Endothelial cell of umbilical vein (primary cell): ENCODE measurements at regions not wholly inside any gene's neighbourhood (a gene's known extent, or its start where the extent isn't known, plus 50 kb on each side); places are given as distances from the start of the nearest gene placed in this dataset.

Source experiments
- BruUV-seq: library from RNA; stranded (reverse); fragments of 400-500 nt; replicated peaks from 2 replicates; lab custom pipeline; 2021; lab: Mats Ljungman, UMichigan
- CTCF ChIA-PET: fragments of 300-600, 350-600 bp; sonication (Branson Sonifier 250); formaldehyde crosslinking; loops from one replicate; lab custom pipeline; 2021; ENCODE audit warnings: antibody characterized with exemption, inconsistent platforms; lab: Charles Lee
- POLR2A ChIA-PET: fragments of 300-600, 350-600 bp; sonication (Branson Sonifier 250); formaldehyde crosslinking; loops from one replicate; lab custom pipeline; 2021; ENCODE audit warnings: antibody characterized with exemption, inconsistent platforms; lab: Charles Lee
- DNase-seq: peaks from one replicate; pipeline ENCODE4 v3.0.0-alpha.2; 2011; ENCODE audit warnings: low read depth, low spot score
- FAIRE-seq: peaks from 2 replicates; lab custom pipeline; 2011; peaks lifted over from hg19 to GRCh38; lab: Jason Lieb, UNC
- H2AFZ ChIP-seq: 2 replicates; pipeline ENCODE4 v1.6.0; 2012; ENCODE audit warnings: low read depth, low read length, control low read depth, inconsistent platforms
- H3K27ac ChIP-seq: 2 replicates; pipeline ENCODE4 v1.5.1; 2011; ENCODE audit warnings: low read depth, mild to moderate bottlenecking, control low read depth, low read length, moderate library complexity; ENCODE audit not compliant: insufficient read depth
- H3K27me3 ChIP-seq, 2 experiments: 2 replicates each; pipeline versions ENCODE4 v1.6.0 to v1.6.1; 2011; ENCODE audit warnings: low read length in 2 of 2, mixed read lengths in 1 of 2; ENCODE audit not compliant: control insufficient read depth in 2 of 2, insufficient read depth in 2 of 2
- H3K36me3 ChIP-seq, 2 experiments: 2 replicates in 1 of 2; 3 replicates in 1 of 2; pipeline ENCODE4 v1.5.1; 2011; ENCODE audit warnings: low read length in 2 of 2, mild to moderate bottlenecking in 1 of 2, moderate library complexity in 1 of 2; ENCODE audit not compliant: control insufficient read depth in 2 of 2, insufficient read depth in 2 of 2; ENCODE audit errors: extremely low read depth in 1 of 2
- H3K4me1 ChIP-seq: 3 replicates; pipeline ENCODE4 v1.5.1; 2011; ENCODE audit warnings: mild to moderate bottlenecking, low read length; ENCODE audit not compliant: control insufficient read depth, insufficient read depth; ENCODE audit errors: extremely low read depth
- H3K4me2 ChIP-seq: 2 replicates; pipeline ENCODE4 v1.6.1; 2011; ENCODE audit warnings: low read length, control low read depth, mixed read lengths; ENCODE audit not compliant: insufficient read depth
- H3K4me3 ChIP-seq, 3 experiments: fragments of 200-600 bp in 1 of 3; sonication (generic), shearing (Covaris generic) in 1 of 3; replicated peaks in 1 of 3; 2 replicates each; pipeline ENCODE4 v1.5.1; 2011 to 2016; ENCODE audit warnings: control low read depth in 3 of 3, low read length in 3 of 3, mild to moderate bottlenecking in 2 of 3, inconsistent platforms in 1 of 3, low read depth in 1 of 3, moderate library complexity in 1 of 3; ENCODE audit not compliant: insufficient read depth in 1 of 3
- H3K79me2 ChIP-seq: 2 replicates; pipeline ENCODE4 v1.6.0; 2012; ENCODE audit warnings: low read length, inconsistent platforms; ENCODE audit not compliant: control insufficient read depth, insufficient read depth
- H3K9ac ChIP-seq: replicated peaks from 2 replicates; pipeline ENCODE3; 2011; ENCODE audit warnings: low read length, control low read depth; ENCODE audit not compliant: insufficient read depth; ENCODE audit errors: extremely low read depth
- H3K9me1 ChIP-seq: replicated peaks from 3 replicates; pipeline ENCODE4 v1.6.0; 2011; ENCODE audit warnings: mild to moderate bottlenecking, low read length; ENCODE audit not compliant: control insufficient read depth, insufficient read depth; ENCODE audit errors: extremely low read depth
- H3K9me3 ChIP-seq: replicated peaks from 2 replicates; pipeline ENCODE4 v1.5.1; 2012; ENCODE audit warnings: low read length, inconsistent platforms; ENCODE audit not compliant: control insufficient read depth, insufficient read depth
- H4K20me1 ChIP-seq: replicated peaks from 2 replicates; pipeline ENCODE3; 2011; ENCODE audit warnings: mild to moderate bottlenecking, low read length; ENCODE audit not compliant: control insufficient read depth, insufficient read depth; ENCODE audit errors: extremely low read depth
- EZH2 ChIP-seq: IDR thresholded peaks from 2 replicates; pipeline ENCODE4 v1.6.1; 2012; ENCODE audit warnings: borderline replicate concordance, low read depth, mild to moderate bottlenecking, moderate library complexity, low read length, inconsistent platforms; ENCODE audit not compliant: severe bottlenecking
- FOS ChIP-seq: IDR thresholded peaks from 2 replicates; pipeline ENCODE4 v1.6.1; 2011; ENCODE audit warnings: mild to moderate bottlenecking, low read length, moderate library complexity, borderline replicate concordance; ENCODE audit not compliant: insufficient read depth
- GATA2 ChIP-seq: IDR thresholded peaks from 2 replicates; pipeline ENCODE4 v1.7.0; 2011; ENCODE audit warnings: low read depth, mild to moderate bottlenecking, moderate library complexity, mixed read lengths, low read length; ENCODE audit not compliant: insufficient read length, insufficient read depth
- JUN ChIP-seq: IDR thresholded peaks from 2 replicates; pipeline ENCODE4 v1.6.1; 2011; ENCODE audit warnings: borderline replicate concordance, low read depth; ENCODE audit not compliant: insufficient read length, insufficient read depth
- MYC ChIP-seq: IDR thresholded peaks from one replicate; pipeline ENCODE4 v1.6.1; 2011; ENCODE audit warnings: mild to moderate bottlenecking, low read depth, low read length
- POLR2A ChIP-seq: IDR thresholded peaks from 2 replicates; pipeline ENCODE4 v1.6.1; 2012; ENCODE audit warnings: low read depth, mild to moderate bottlenecking, control low read depth, low read length
- dilution Hi-C: fragments of 300-500 bp; cut with MboI; formaldehyde crosslinking; loops from one replicate; pipeline ENCODE4 v1.15.0; 2019; ENCODE audit warnings: low sequenced_read_pairs; ENCODE audit not compliant: extremely low pct_ligation_motif_present
- intact Hi-C: fragments of 100-400 bp; cut with micrococcal nuclease; formaldehyde crosslinking; loops from one replicate; pipeline ENCODE4 v1.10.0; 2022
- TF ChIP-seq, protein P1 (sequence below): IDR thresholded peaks from 2 replicates; pipeline ENCODE4 v1.6.1; 2011; ENCODE audit not compliant: insufficient read depth, insufficient read length
- TF ChIP-seq, protein P2 (sequence below), 2 donors: IDR thresholded peaks; 1 replicate in 1 of 2; 2 replicates in 1 of 2; pipeline ENCODE4 v1.5.1; 2011; ENCODE audit warnings: low read length in 2 of 2, mild to moderate bottlenecking in 2 of 2, moderate library complexity in 2 of 2, control low read depth in 1 of 2, inconsistent platforms in 1 of 2, low read depth in 1 of 2; ENCODE audit not compliant: insufficient read depth in 1 of 2; ENCODE audit errors: extremely low read depth in 1 of 2

DNA sequence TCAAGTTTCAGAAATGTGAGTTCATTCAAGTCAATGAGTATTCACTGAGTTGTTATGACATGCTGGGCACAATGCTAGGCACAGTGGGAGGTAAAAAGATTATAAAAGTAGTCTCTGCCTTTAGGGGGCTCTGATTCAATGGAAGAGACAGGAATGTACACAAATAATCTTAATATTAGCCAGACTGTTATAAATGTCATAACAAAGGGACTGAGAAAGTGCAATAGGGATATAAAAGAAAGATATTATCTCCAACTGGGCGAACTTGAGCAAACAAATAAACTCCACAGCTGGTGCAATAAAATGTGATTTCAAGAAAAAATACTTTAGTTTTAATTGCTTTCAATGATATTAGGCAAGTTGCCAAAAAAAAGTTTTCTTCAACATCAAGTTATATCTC, 755.2 kb downstream of the BRINP1 start:
- POLR2A ChIA-PET = no interaction called here
- Histone ChIP-seq H3K4me1 (no peaks in the 10 kb centered on the region), H3K9me1 (no peaks in the 10 kb centered on the region), H3K79me2 (no peaks in the 10 kb centered on the region), H3K36me3 (no peaks in the 10 kb centered on the region), H3K4me2 (no peak overlapping the region), H3K4me3 (no peak overlapping the region), H3K27me3 (no peaks in the 10 kb centered on the region), H2AFZ (no peak overlapping the region), H3K9ac (no peak overlapping the region), H3K9me3 (no peaks in the 10 kb centered on the region), H4K20me1 (no peaks in the 10 kb centered on the region), H3K27ac (no peak overlapping the region)
- BruUV-seq = no TSS peak
- no peak for DNase-seq
- no peak for TF ChIP-seq POLR2A
- TF ChIP-seq, protein P1, sequence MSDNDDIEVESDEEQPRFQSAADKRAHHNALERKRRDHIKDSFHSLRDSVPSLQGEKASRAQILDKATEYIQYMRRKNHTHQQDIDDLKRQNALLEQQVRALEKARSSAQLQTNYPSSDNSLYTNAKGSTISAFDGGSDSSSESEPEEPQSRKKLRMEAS = no peak
- no peak for TF ChIP-seq MYC
- no peak for TF ChIP-seq JUN
- no peak for TF ChIP-seq FOS
- no peak for TF ChIP-seq GATA2
- TF ChIP-seq EZH2 = no peak
- TF ChIP-seq, protein P2, sequence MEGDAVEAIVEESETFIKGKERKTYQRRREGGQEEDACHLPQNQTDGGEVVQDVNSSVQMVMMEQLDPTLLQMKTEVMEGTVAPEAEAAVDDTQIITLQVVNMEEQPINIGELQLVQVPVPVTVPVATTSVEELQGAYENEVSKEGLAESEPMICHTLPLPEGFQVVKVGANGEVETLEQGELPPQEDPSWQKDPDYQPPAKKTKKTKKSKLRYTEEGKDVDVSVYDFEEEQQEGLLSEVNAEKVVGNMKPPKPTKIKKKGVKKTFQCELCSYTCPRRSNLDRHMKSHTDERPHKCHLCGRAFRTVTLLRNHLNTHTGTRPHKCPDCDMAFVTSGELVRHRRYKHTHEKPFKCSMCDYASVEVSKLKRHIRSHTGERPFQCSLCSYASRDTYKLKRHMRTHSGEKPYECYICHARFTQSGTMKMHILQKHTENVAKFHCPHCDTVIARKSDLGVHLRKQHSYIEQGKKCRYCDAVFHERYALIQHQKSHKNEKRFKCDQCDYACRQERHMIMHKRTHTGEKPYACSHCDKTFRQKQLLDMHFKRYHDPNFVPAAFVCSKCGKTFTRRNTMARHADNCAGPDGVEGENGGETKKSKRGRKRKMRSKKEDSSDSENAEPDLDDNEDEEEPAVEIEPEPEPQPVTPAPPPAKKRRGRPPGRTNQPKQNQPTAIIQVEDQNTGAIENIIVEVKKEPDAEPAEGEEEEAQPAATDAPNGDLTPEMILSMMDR (IDR thresholded peaks at IDR 0.05; ENCODE audit: extremely low read depth in 1 of 2, insufficient read depth in 1 of 2, low read depth in 1 of 2, low read length in 2 of 2) = no peak
- FAIRE-seq = no peak
- dilution Hi-C loops (no loop called here), intact Hi-C loops (no loop called here)
- CTCF ChIA-PET = no interaction called here
